ENCODE measurements at regions not wholly inside any gene's neighbourhood (a gene's known extent, or its start where the extent isn't known, plus 50 kb on each side); places are given as distances from the start of the nearest gene placed in this dataset.

DNA sequence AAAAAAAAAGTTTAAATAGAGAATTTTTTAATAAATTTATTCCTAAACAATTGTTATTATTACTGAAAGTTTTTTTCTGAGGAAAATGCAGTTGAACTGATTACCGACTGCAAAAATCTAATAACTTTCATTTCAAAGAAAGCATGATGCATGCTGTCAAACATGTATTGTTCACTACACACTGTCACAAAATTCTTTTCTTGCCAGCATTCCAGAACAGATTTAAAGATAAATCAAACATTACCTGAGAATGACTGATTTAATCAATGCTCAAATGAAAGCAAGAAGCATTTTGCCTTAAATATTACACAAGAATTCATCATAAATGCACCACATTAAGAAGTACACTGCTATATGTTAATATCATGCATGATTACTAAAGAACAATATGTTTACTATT lies 588.3 kb downstream of the SLC16A7 start (continued):
- no peak for TF ChIP-seq EZH2 (IDR thresholded peaks at IDR 0.05; ENCODE audit: low read depth, low read length, severe bottlenecking)
- TF ChIP-seq, protein P1, sequence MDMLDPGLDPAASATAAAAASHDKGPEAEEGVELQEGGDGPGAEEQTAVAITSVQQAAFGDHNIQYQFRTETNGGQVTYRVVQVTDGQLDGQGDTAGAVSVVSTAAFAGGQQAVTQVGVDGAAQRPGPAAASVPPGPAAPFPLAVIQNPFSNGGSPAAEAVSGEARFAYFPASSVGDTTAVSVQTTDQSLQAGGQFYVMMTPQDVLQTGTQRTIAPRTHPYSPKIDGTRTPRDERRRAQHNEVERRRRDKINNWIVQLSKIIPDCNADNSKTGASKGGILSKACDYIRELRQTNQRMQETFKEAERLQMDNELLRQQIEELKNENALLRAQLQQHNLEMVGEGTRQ (IDR thresholded peaks at IDR 0.05; ENCODE audit: low read length): no peak
- no peak for TF ChIP-seq CHD2 (IDR thresholded peaks at IDR 0.05; ENCODE audit: low read length)
- TF ChIP-seq JUN (IDR thresholded peaks at IDR 0.05; ENCODE audit: low read depth, low read length): no peak
